HEK293T (cell line): ENCODE measurements at regions not wholly inside any gene's neighbourhood (a gene's known extent, or its start where the extent isn't known, plus 50 kb on each side); places are given as distances from the start of the nearest gene placed in this dataset.

Experiments used
- ARNT ChIP-seq: fragments of 450-650 bp; IDR thresholded peaks from 2 replicates; pipeline ENCODE4 v1.6.1; 2017; ENCODE audit warnings: mild to moderate bottlenecking
- BHLHE40 ChIP-seq: fragments of 450-650 bp; IDR thresholded peaks from 2 replicates; pipeline ENCODE4 v1.6.1; 2016; ENCODE audit warnings: mild to moderate bottlenecking, moderate library complexity, borderline replicate concordance
- CTBP1 ChIP-seq: fragments of 450-650 bp; IDR thresholded peaks from 2 replicates; pipeline ENCODE4 v1.6.1; 2016; ENCODE audit warnings: borderline replicate concordance
- ELF4 ChIP-seq: fragments of 450-650 bp; IDR thresholded peaks from 2 replicates; pipeline ENCODE4 v1.6.1; 2017; ENCODE audit warnings: antibody characterized with exemption
- FOXA1 ChIP-seq: fragments of 450-650 bp; IDR thresholded peaks from 2 replicates; pipeline ENCODE4 v1.6.1; 2016; ENCODE audit warnings: mild to moderate bottlenecking
- FOXK2 ChIP-seq: fragments of 450-650 bp; IDR thresholded peaks from 2 replicates; pipeline ENCODE4 v1.6.1; 2016; ENCODE audit warnings: mild to moderate bottlenecking
- HDGF ChIP-seq: fragments of 450-650 bp; IDR thresholded peaks from 2 replicates; pipeline ENCODE4 v1.6.1; 2017; ENCODE audit warnings: antibody characterized with exemption, borderline replicate concordance
- L3MBTL2 ChIP-seq: fragments of 450-650 bp; conservative IDR thresholded peaks from 2 replicates; pipeline ENCODE4 v1.6.1; 2016; ENCODE audit warnings: mild to moderate bottlenecking
- LEF1 ChIP-seq: fragments of 450-650 bp; IDR thresholded peaks from 2 replicates; pipeline ENCODE4 v1.6.1; 2017; ENCODE audit warnings: mild to moderate bottlenecking, borderline replicate concordance
- PKNOX1 ChIP-seq: fragments of 450-650 bp; IDR thresholded peaks from 2 replicates; pipeline ENCODE4 v1.6.1; 2016
- SP1 ChIP-seq: fragments of 450-650 bp; IDR thresholded peaks from 2 replicates; pipeline ENCODE4 v1.6.1; 2017

- TF ChIP-seq FOXA1 (no peak), L3MBTL2 (no peak), SP1 (no peak), BHLHE40 (no peak), PKNOX1 (no peak), ELF4 (no peak), FOXK2 (no peak), HDGF (no peak), LEF1 (no peak), CTBP1 (no peak), ARNT (no peak)
Measured at GRCh38 chr5:166618526-166618925, 1672.9 kb upstream of the WWC1 start.
